Body of pancreas (tissue), 4 donors: ENCODE measurements at regions not wholly inside any gene's neighbourhood (a gene's known extent, or its start where the extent isn't known, plus 50 kb on each side); places are given as distances from the start of the nearest gene placed in this dataset.

Experiments
- ATAC-seq: fragments of 150-250 bp; one replicate; pipeline ENCODE4 v1.9.1; 2016
- DNase-seq, 4 donors: peaks; one replicate each; pipeline ENCODE4 v3.0.0-alpha.2; 2019
- H3K27ac ChIP-seq, 4 donors: fragments of 200-600 bp; sonication (generic); 1 replicate in 3 of 4; 2 replicates in 1 of 4; pipeline versions ENCODE4 v1.5.1 to v1.6.1; 2016 to 2019; ENCODE audit warnings: mild to moderate bottlenecking in 1 of 4, mixed read lengths in 1 of 4, moderate library complexity in 1 of 4
- H3K27me3 ChIP-seq, 2 donors: fragments of 200-600 bp; sonication (generic); one replicate each; pipeline ENCODE4 v1.6.0; 2016; ENCODE audit warnings: mild to moderate bottlenecking in 1 of 2
- H3K36me3 ChIP-seq, 2 donors: fragments of 200-600 bp; sonication (generic); replicated peaks in 1 of 2; 2 replicates each; pipeline ENCODE4 v1.5.1; 2016; ENCODE audit warnings: low read depth in 2 of 2; ENCODE audit not compliant: insufficient read depth in 1 of 2
- H3K4me1 ChIP-seq: fragments of 200-600 bp; sonication (generic); one replicate; pipeline ENCODE4 v1.6.0; 2016
- H3K4me3 ChIP-seq, 2 donors: fragments of 200-600 bp; sonication (generic); 1 replicate in 1 of 2; 2 replicates in 1 of 2; pipeline ENCODE4 v1.5.1; 2016 to 2019
- H3K9me3 ChIP-seq, 3 donors: fragments of 200-600 bp; sonication (generic); 1 replicate in 2 of 3; 2 replicates in 1 of 3; pipeline ENCODE4 v1.5.1; 2016
- CTCF ChIP-seq, 7 experiments: fragments of 450-650 bp in 4 of 7; fragments of 200-600 bp in 3 of 7; sonication (generic) in 3 of 7; IDR thresholded peaks; one replicate each; pipeline ENCODE4 v1.5.1; 2016 to 2019; ENCODE audit warnings: antibody characterized with exemption in 7 of 7
- POLR2A ChIP-seq, 3 donors: fragments of 450-650 bp; IDR thresholded peaks; one replicate each; pipeline ENCODE4 v1.6.1; 2016; ENCODE audit warnings: antibody characterized with exemption in 3 of 3, mild to moderate bottlenecking in 2 of 3
- whole genome bisulfite sequencing, 2 donors: methylation state at CpG; one replicate each; pipeline ENCODE4 v1.1.5; 2017; 5-methylcytosine and 5-hydroxymethylcytosine counted together
- intact Hi-C: fragments of 100-400 bp; cut with DNase I; formaldehyde crosslinking; loops from one replicate; pipeline ENCODE4 v1.15.1; 2023

- H3K4me3 ChIP-seq = no peak overlapping the region
- intact Hi-C loops = no loop called here
Measured at GRCh38 chr13:67856955-67857354, 626.8 kb upstream of the PCDH9 start.

GRCh38 chr13:67855741-67856238 is 625.7 kb upstream of the PCDH9 start:
- H3K9me3 ChIP-seq = no peaks in the 10 kb centered on the region
- TF ChIP-seq POLR2A (IDR thresholded peaks at IDR 0.05) (no peak), CTCF (IDR thresholded peaks at IDR 0.05) (no peak)
- ATAC-seq (no peak), DNase-seq (no peak)
- no peak overlapping the region for H3K4me3 ChIP-seq
- no peaks in the 10 kb centered on the region for H3K27me3 ChIP-seq
- H3K27ac ChIP-seq = no peak overlapping the region
- intact Hi-C loops = no loop called here
- no peaks in the 10 kb centered on the region for H3K36me3 ChIP-seq
- H3K4me1 ChIP-seq = no peaks in the 10 kb centered on the region
- WGBS, 2 donors = 6 to 10% methylated on average over 4 of the region's 4 CpGs

More at GRCh38 chr13:67856955-67857354, 626.8 kb upstream of the PCDH9 start:
- Histone ChIP-seq H3K27ac (no peak overlapping the region), H3K36me3 (no peaks in the 10 kb centered on the region), H3K27me3 (no peaks in the 10 kb centered on the region), H3K4me1 (no peaks in the 10 kb centered on the region), H3K9me3 (no peaks in the 10 kb centered on the region)
- DNase-seq (no peak), ATAC-seq (no peak)
- TF ChIP-seq CTCF (IDR thresholded peaks at IDR 0.05) = no peak
- no peak for TF ChIP-seq POLR2A (IDR thresholded peaks at IDR 0.05)

- Histone ChIP-seq H3K27ac (no peak overlapping the region), H3K27me3 (no peaks in the 10 kb centered on the region), H3K4me3 (no peak overlapping the region), H3K36me3 (no peaks in the 10 kb centered on the region), H3K9me3 (no peaks in the 10 kb centered on the region), H3K4me1 (no peaks in the 10 kb centered on the region)
- no peak for ATAC-seq
- TF ChIP-seq CTCF (IDR thresholded peaks at IDR 0.05) (no peak), POLR2A (IDR thresholded peaks at IDR 0.05) (no peak)
- WGBS, 2 donors = 25 to 36% methylated on average over 4 of the region's 4 CpGs
- DNase-seq = no peak
- intact Hi-C loops = no loop called here
Measured at GRCh38 chr13:67854990-67855389, 624.9 kb upstream of the PCDH9 start.

- Histone ChIP-seq H3K27me3 (no peaks in the 10 kb centered on the region), H3K4me3 (no peak overlapping the region), H3K36me3 (no peaks in the 10 kb centered on the region), H3K27ac (no peak overlapping the region), H3K9me3 (no peaks in the 10 kb centered on the region), H3K4me1 (no peaks in the 10 kb centered on the region)
- intact Hi-C loops = no loop called here
- ATAC-seq (no peak), DNase-seq (no peak)
- TF ChIP-seq CTCF (IDR thresholded peaks at IDR 0.05) (no peak), POLR2A (IDR thresholded peaks at IDR 0.05) (no peak)
- 42 to 51% methylated on average over 2 of the region's 2 CpGs for WGBS, 2 donors
Measured at GRCh38 chr13:67844574-67844973, 614.4 kb upstream of the PCDH9 start.

GRCh38 chr13:67841071-67841470 is 610.9 kb upstream of the PCDH9 start:
- H3K9me3 ChIP-seq = no peaks in the 10 kb centered on the region
- H3K36me3 ChIP-seq = no peaks in the 10 kb centered on the region
- H3K27me3 ChIP-seq = no peaks in the 10 kb centered on the region
- TF ChIP-seq CTCF (IDR thresholded peaks at IDR 0.05) (no peak), POLR2A (IDR thresholded peaks at IDR 0.05) (no peak)
- 68 to 74% methylated on average over 7 of the region's 7 CpGs for WGBS, 2 donors
- intact Hi-C loops = no loop called here
- DNase-seq = no peak
- ATAC-seq = no peak
- no peak overlapping the region for H3K4me3 ChIP-seq
- no peak overlapping the region for H3K27ac ChIP-seq
- no peaks in the 10 kb centered on the region for H3K4me1 ChIP-seq
